ENCODE measurements at regions not wholly inside any gene's neighbourhood (a gene's known extent, or its start where the extent isn't known, plus 50 kb on each side); places are given as distances from the start of the nearest gene placed in this dataset.

GRCh38 chr7:21140622-21141021, 287.3 kb upstream of the SP4 start:
- Histone ChIP-seq H3K36me3 (no peaks in the 10 kb centered on the region), H3K4me1 (ENCODE audit: low read depth) (no peaks in the 10 kb centered on the region), H3K27ac (no peak overlapping the region), H3K27me3 (no peaks in the 10 kb centered on the region), H3K9me3 (ENCODE audit: low read depth) (no peaks in the 10 kb centered on the region), H3K4me3 (no peak overlapping the region)
- DNase-seq (ENCODE audit: low read depth in 1 of 2, low spot score in 1 of 2): no peak
- TF ChIP-seq CTCF (IDR thresholded peaks at IDR 0.05; ENCODE audit: low read depth, low read length): no peak

GRCh38 chr7:21141476-21141875, 286.4 kb upstream of the SP4 start:
- Histone ChIP-seq H3K27ac (no peak overlapping the region), H3K27me3 (no peaks in the 10 kb centered on the region), H3K4me1 (ENCODE audit: low read depth) (no peaks in the 10 kb centered on the region), H3K36me3 (no peaks in the 10 kb centered on the region), H3K4me3 (no peak overlapping the region), H3K9me3 (ENCODE audit: low read depth) (no peaks in the 10 kb centered on the region)
- no peak for DNase-seq (ENCODE audit: low read depth in 1 of 2, low spot score in 1 of 2)
- TF ChIP-seq CTCF (IDR thresholded peaks at IDR 0.05; ENCODE audit: low read depth, low read length): no peak

- no peak overlapping the region for H3K27ac ChIP-seq
- H3K36me3 ChIP-seq: no peaks in the 10 kb centered on the region
- no peak for TF ChIP-seq CTCF (IDR thresholded peaks at IDR 0.05; ENCODE audit: low read depth, low read length)
- H3K4me3 ChIP-seq: no peak overlapping the region
- no peaks in the 10 kb centered on the region for H3K9me3 ChIP-seq (ENCODE audit: low read depth)
- no peak for DNase-seq (ENCODE audit: low read depth in 1 of 2, low spot score in 1 of 2)
- no peaks in the 10 kb centered on the region for H3K27me3 ChIP-seq
- H3K4me1 ChIP-seq (ENCODE audit: low read depth): no peaks in the 10 kb centered on the region
Observed at GRCh38 chr7:21142081-21142480, 285.8 kb upstream of the SP4 start.

- Histone ChIP-seq H3K4me3 (no peak overlapping the region), H3K27ac (no peak overlapping the region), H3K27me3 (no peaks in the 10 kb centered on the region), H3K9me3 (ENCODE audit: low read depth) (no peaks in the 10 kb centered on the region), H3K4me1 (ENCODE audit: low read depth) (no peaks in the 10 kb centered on the region), H3K36me3 (no peaks in the 10 kb centered on the region)
- no peak for TF ChIP-seq CTCF (IDR thresholded peaks at IDR 0.05; ENCODE audit: low read depth, low read length)
- DNase-seq (ENCODE audit: low read depth in 1 of 2, low spot score in 1 of 2): no peak
Observed at GRCh38 chr7:21146642-21147423, 281.1 kb upstream of the SP4 start.

GRCh38 chr7:21149809-21150208, 278.1 kb upstream of the SP4 start:
- H3K9me3 ChIP-seq (ENCODE audit: low read depth): no peaks in the 10 kb centered on the region
- no peak overlapping the region for H3K27ac ChIP-seq
- no peak for DNase-seq (ENCODE audit: low read depth in 1 of 2, low spot score in 1 of 2)
- TF ChIP-seq CTCF (IDR thresholded peaks at IDR 0.05; ENCODE audit: low read depth, low read length): no peak
- H3K27me3 ChIP-seq: no peaks in the 10 kb centered on the region
- H3K36me3 ChIP-seq: no peaks in the 10 kb centered on the region
- no peaks in the 10 kb centered on the region for H3K4me1 ChIP-seq (ENCODE audit: low read depth)
- H3K4me3 ChIP-seq: no peak overlapping the region
